C4-2B (cell line): ENCODE measurements at regions not wholly inside any gene's neighbourhood (a gene's known extent, or its start where the extent isn't known, plus 50 kb on each side); places are given as distances from the start of the nearest gene placed in this dataset.

Experiments used
- ZFX ChIP-seq: fragments of 450-650 bp; IDR thresholded peaks from 2 replicates; pipeline ENCODE4 v1.6.1; 2017
- TF ChIP-seq, protein P1 (sequence below): fragments of 450-650 bp; conservative IDR thresholded peaks from 2 replicates; pipeline ENCODE4 v1.5.1; 2017; ENCODE audit warnings: mild to moderate bottlenecking

DNA sequence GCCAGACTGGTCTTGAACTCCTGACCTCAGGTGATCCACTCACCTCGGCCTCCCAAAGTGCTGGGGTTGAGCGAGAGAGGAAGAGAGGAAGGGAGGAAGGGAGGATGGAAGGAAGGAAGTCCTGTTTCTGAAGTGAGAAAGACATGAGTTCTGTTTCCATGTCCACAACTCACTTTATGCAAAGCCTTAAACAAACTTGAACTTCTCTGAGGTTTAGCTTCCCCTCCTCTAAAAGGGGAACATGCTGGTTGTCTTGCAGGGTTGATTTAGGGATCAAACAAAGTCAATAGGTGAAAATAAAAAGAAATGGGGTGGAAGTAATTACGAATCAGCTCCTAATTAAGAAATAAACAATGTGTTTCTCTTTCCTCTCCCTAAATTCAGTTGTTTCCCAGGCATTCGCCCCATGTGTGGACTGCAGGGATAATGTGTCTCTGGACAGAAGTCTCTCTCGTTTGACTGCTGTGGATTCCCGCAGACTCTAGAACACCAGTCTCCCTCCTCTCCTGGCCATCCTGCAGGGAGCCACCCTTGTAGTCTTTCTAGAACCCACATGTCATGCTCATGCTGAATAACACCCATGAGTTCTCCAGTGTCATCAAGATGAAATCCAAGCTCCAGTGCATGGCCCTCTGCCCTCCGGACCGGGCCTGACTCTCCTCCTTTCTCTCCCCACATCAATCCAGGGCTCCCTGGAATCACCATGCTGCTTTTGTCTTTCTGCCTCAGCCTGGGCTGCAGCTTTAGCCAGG lies 229.3 kb upstream of the TRIB2 start:
- TF ChIP-seq, protein P1, sequence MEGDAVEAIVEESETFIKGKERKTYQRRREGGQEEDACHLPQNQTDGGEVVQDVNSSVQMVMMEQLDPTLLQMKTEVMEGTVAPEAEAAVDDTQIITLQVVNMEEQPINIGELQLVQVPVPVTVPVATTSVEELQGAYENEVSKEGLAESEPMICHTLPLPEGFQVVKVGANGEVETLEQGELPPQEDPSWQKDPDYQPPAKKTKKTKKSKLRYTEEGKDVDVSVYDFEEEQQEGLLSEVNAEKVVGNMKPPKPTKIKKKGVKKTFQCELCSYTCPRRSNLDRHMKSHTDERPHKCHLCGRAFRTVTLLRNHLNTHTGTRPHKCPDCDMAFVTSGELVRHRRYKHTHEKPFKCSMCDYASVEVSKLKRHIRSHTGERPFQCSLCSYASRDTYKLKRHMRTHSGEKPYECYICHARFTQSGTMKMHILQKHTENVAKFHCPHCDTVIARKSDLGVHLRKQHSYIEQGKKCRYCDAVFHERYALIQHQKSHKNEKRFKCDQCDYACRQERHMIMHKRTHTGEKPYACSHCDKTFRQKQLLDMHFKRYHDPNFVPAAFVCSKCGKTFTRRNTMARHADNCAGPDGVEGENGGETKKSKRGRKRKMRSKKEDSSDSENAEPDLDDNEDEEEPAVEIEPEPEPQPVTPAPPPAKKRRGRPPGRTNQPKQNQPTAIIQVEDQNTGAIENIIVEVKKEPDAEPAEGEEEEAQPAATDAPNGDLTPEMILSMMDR, result no peak
- no peak for TF ChIP-seq ZFX
